MG63 (cell line): ENCODE measurements at regions not wholly inside any gene's neighbourhood (a gene's known extent, or its start where the extent isn't known, plus 50 kb on each side); places are given as distances from the start of the nearest gene placed in this dataset.
"Not testable (repeated sequence)": the region's sequence is repeated elsewhere in the genome, so short reads cannot be mapped to it uniquely, and the experiment has no call there.

ENCODE experiments used
- DNase-seq: peaks from one replicate; pipeline ENCODE4 v3.0.0-alpha.2; 2020
- H3K27me3 ChIP-seq: fragments of 250-450 bp; sonication (Bioruptor Pico); 2 replicates; pipeline ENCODE4 v1.5.1; 2020; ENCODE audit warnings: mild to moderate bottlenecking, moderate library complexity
- H3K36me3 ChIP-seq: fragments of 250-450 bp; sonication (Bioruptor Pico); 2 replicates; pipeline ENCODE4 v1.5.1; 2020; ENCODE audit warnings: mild to moderate bottlenecking, moderate library complexity
- H3K4me3 ChIP-seq: fragments of 250-450 bp; sonication (Bioruptor Pico); 2 replicates; pipeline ENCODE4 v1.5.1; 2020; ENCODE audit warnings: mild to moderate bottlenecking, moderate library complexity
- H3K9me3 ChIP-seq: fragments of 250-450 bp; sonication (Bioruptor Pico); 2 replicates; pipeline ENCODE4 v1.5.1; 2020; ENCODE audit warnings: mild to moderate bottlenecking, moderate library complexity

DNA sequence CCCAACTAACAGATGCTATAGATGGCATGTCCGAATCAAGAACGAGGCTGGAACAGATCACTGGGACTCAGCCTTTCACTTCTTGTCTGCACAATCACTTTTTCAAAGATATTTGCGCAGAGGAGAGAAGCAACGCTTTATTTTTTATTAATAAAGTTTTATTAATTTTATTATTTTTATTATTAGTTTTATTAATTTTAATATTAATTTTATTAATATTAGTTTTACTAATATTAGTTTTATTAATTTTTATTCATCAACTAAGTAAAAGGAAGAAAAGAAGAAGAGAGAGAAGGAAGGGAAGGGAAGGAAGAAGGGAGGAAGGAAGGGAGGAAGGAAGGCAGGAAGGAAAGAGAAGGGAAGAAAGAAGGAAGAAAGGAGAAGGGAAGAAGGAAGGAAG is 236.4 kb upstream of the HHIP start:
- Histone ChIP-seq H3K36me3 (no peaks in the 10 kb centered on the region), H3K9me3 (no peaks in the 10 kb centered on the region), H3K4me3 (no peak overlapping the region), H3K27me3 (no peaks in the 10 kb centered on the region)
- no peak for DNase-seq

DNA sequence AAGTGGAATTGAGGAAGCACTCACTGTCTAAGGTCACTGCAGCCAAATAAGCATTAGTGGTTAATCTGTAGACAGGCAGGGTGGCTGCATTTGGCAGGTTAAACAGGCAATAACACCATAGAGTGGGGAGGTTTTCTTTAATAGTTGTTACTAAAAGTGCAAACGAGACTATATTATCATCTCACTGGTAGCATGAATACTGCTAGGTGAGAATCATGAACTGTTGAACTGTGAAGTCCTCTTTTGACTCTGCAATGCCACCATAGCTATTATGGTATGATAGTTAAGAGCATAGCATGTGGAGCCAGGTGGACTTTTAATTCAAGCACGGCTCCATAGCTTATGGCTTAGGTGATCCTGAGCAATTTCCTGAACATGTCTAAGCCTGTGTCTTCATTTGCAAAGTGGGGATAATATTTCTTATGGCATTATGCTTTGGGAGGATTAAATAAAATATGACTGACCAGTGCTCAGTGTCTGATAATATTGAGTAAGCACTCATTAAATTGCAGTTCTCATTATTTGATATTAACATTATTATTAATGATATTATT is 235.6 kb upstream of the HHIP start:
- Histone ChIP-seq H3K36me3 (no peaks in the 10 kb centered on the region), H3K27me3 (no peaks in the 10 kb centered on the region), H3K4me3 (no peak overlapping the region), H3K9me3 (no peaks in the 10 kb centered on the region)
- DNase-seq: no peak

DNA sequence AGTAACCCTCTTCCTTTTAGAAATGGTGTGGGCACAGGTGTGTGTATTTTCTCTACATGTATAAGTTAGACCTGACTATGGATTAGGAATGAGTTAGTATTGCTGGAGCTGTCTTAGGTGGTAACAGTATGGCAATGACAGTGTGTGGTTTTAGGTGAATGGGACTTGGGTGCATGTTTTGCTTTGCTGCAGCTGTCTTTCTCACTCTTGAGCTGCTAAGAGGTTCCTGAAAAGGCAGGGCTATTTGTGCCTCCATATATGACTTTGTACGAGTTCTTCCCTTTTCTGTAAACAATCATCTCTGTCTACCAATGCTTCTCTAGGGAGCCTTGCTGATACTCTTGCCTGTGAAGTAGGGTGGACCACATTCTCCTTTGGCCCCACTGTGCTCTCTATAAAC is 234.8 kb upstream of the HHIP start:
- no peak for DNase-seq
- Histone ChIP-seq H3K4me3 (no peak overlapping the region), H3K9me3 (no peaks in the 10 kb centered on the region), H3K27me3 (no peaks in the 10 kb centered on the region), H3K36me3 (no peaks in the 10 kb centered on the region)

DNA sequence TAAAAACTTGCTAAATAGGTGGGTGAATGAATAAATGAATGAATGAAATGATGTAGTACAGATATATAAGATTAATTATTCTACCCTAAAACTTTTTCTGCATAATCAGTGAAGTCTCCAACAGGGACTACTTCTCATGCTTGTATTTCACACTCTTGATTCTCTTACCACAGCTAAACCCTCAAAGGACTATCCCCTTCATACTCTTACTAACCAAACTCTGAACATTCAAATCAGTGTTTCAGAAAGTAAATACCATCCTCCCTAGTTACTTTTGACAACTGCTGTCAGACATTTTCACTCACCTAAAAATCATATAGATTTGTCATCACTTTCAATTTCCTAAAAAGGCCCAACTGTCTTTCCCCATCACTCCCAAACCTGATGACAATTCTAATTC is 234.3 kb upstream of the HHIP start:
- Histone ChIP-seq H3K36me3 (no peaks in the 10 kb centered on the region), H3K4me3 (no peak overlapping the region), H3K9me3 (no peaks in the 10 kb centered on the region), H3K27me3 (no peaks in the 10 kb centered on the region)
- no peak for DNase-seq

DNA sequence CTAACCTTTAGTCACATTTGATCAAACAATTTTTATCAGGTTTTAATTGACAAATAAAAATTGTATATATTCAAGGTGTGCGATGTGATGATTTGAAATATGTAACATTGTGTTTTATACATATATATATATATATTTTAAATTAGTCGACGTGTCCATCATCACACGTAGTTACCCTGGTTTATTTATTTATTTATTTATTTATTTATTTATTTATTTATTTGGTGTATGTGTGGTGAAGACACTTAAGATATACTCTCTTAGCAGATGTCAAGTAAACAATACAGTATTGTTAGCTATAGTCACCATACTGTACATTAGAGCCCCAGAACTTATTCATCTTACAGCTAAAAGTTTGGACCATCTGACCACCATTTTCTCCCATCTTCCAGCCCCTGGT is 224.9 kb upstream of the HHIP start:
- Histone ChIP-seq H3K9me3 (no peaks in the 10 kb centered on the region), H3K4me3 (no peak overlapping the region), H3K36me3 (no peaks in the 10 kb centered on the region), H3K27me3 (no peaks in the 10 kb centered on the region)
- no peak for DNase-seq

- H3K27me3 ChIP-seq: no peaks in the 10 kb centered on the region
- H3K9me3 ChIP-seq: no peaks in the 10 kb centered on the region
- H3K4me3 ChIP-seq: no peak overlapping the region
- no peaks in the 10 kb centered on the region for H3K36me3 ChIP-seq
- no peak for DNase-seq
These were observed 224.0 kb upstream of the HHIP start for GRCh38 chr4:144421839-144422565.

DNA sequence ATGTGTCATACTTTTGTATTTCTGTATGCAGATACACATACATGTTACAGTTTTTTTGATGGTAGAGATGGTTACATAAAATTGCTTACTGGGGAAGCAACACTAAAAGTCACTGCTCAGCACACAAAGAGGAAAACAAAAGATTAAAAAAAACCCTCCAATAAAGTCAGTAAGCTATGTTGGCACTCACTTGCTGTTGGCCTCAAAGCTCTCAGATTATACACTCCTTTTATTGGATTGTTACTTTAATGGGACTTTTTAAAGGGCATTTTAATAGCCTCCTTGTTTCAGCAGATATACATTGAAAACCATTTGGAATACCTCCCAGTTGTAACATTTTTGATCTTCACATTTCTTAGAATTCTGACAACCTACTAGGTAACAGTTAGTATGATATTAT is 222.0 kb upstream of the HHIP start:
- H3K9me3 ChIP-seq: no peaks in the 10 kb centered on the region
- H3K27me3 ChIP-seq: no peaks in the 10 kb centered on the region
- H3K36me3 ChIP-seq: no peaks in the 10 kb centered on the region
- no peak for DNase-seq
- H3K4me3 ChIP-seq: no peak overlapping the region

DNA sequence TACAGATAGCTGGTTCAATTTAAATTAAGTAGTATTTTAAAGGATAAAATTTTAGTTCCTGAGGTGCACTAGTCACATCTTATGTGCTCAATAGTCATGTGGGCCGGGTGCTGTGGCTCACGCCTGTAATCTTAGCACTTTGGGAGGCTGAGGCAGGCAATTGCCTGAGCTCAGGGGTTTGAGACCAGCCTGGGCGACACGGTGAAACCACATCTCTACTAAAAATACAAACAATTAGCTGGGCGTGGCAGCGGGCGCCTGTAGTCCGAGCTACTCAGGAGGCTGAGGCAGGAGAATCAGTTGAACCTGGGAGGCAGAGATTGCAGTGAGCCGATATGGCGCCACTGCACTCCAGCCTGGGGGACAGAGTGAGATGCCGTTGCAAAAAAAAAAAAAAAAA is 219.9 kb upstream of the HHIP start:
- not testable (repeated sequence) for H3K9me3 ChIP-seq, H3K4me3 ChIP-seq, H3K36me3 ChIP-seq, DNase-seq, H3K27me3 ChIP-seq

- H3K36me3 ChIP-seq: no peaks in the 10 kb centered on the region
- no peak overlapping the region for H3K4me3 ChIP-seq
- no peak for DNase-seq
- H3K27me3 ChIP-seq: no peaks in the 10 kb centered on the region
- H3K9me3 ChIP-seq: no peaks in the 10 kb centered on the region
These were observed 203.2 kb upstream of the HHIP start for GRCh38 chr4:144442713-144443112.

GRCh38 chr4:144449611-144450010 is 196.3 kb upstream of the HHIP start:
- H3K9me3 ChIP-seq: no peaks in the 10 kb centered on the region
- H3K36me3 ChIP-seq: no peaks in the 10 kb centered on the region
- H3K27me3 ChIP-seq: no peaks in the 10 kb centered on the region
- peak; percentile 61 for DNase-seq
- H3K4me3 ChIP-seq: no peak overlapping the region

DNA sequence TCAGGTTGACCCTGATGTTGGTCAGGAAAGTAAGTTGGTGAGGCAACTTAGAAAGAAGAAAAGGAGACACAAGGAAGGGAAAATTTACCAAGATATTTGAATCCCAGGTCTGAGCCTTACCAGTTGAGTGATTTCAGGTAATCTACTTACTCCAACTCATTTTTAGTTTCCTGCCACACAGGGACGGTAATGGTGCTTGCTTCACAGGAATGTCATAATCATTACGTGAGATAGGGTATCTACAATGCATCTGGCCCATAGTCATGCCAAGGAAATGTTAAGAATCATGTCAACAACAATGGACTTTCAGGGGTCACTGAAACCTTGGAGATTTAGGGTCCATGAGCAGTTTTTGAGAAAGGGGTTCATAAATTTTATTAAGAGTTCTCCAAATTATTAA is 195.4 kb upstream of the HHIP start:
- Histone ChIP-seq H3K9me3 (no peaks in the 10 kb centered on the region), H3K4me3 (no peak overlapping the region), H3K36me3 (no peaks in the 10 kb centered on the region), H3K27me3 (no peaks in the 10 kb centered on the region)
- DNase-seq: no peak

GRCh38 chr4:144451766-144452450 is 194.0 kb upstream of the HHIP start:
- no peak for DNase-seq
- Histone ChIP-seq H3K36me3 (no peaks in the 10 kb centered on the region), H3K9me3 (no peaks in the 10 kb centered on the region), H3K4me3 (no peak overlapping the region), H3K27me3 (no peaks in the 10 kb centered on the region)

DNA sequence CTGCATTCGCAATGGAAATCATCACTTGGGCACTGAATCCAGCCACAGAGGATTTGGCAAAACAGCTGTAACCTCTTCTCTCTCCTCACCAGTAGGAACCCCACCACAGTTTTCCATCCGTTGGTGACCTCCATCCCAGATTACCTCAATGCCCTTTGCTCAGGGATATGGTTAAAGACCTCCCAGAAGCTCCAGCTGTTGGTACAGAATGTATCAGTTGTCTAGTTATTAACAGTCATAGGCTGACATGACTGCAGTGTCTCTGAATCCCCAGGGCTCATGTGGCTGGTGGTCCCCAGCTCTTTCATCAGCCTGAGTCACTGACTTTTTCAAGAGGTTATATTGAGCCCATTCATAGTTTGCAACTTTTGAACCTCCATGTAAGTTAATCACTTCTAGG is 189.8 kb upstream of the HHIP start:
- DNase-seq: no peak
- H3K4me3 ChIP-seq: no peak overlapping the region
- no peaks in the 10 kb centered on the region for H3K9me3 ChIP-seq
- no peaks in the 10 kb centered on the region for H3K27me3 ChIP-seq
- no peaks in the 10 kb centered on the region for H3K36me3 ChIP-seq

DNA sequence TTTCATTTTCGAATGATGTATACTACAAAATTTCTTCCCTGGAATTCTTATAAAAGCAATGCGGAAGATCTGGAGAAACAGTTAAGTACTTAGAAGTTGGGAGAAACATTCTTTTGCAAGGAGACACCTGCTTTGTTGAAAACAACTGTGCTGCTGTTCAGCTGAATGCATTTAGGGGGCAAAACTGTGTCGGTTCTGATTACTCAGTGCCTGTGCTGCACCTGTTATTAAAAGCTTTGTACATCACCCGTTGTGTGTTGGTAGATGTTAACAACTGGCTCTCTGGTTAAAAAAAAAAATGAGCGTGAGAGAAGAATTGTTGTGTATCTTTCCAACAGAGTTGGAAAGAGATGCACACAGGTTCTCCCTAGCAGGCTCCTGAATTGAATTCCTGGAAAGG is 184.1 kb upstream of the HHIP start:
- no peak for DNase-seq
- no peak overlapping the region for H3K4me3 ChIP-seq
- no peaks in the 10 kb centered on the region for H3K27me3 ChIP-seq
- H3K36me3 ChIP-seq: no peaks in the 10 kb centered on the region
- H3K9me3 ChIP-seq: no peaks in the 10 kb centered on the region

DNA sequence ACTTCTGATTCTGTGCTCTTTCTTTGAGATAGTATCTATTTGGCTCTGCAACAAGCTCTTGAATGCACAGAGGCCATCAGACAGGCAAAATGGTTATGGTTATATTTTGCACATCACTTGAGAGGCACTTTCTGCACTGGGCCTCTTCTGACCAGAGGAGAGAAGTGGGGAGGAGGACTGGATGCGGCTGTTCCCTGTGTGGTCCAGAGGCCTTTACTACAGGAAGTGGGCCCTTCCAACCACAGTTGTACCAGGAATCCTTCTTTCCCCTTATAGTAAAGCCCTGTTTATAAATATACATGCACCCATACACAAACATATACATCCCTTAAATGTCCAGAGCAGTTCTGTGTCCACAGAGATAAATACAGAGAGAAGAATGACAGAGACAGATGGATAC is 182.7 kb upstream of the HHIP start:
- DNase-seq: no peak

DNA sequence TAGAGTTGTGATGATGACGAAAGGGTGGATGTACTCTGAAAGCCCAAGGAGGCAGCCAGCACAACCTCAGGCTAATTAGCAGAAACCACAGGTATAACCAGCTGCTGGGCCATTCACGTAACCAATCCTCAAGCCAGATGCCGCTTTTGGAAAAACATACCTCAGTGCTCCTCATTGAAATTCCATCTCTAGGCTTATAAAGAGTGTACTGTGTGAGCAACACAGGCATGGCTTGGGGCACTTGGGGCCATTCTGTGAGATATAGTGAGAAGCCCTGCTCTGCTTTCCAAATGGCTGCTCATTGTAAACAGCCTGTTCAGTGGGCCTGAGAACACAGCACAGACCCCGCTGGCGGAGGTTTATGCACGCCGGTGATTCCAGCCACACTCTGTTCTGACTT is 182.1 kb upstream of the HHIP start:
- Histone ChIP-seq H3K4me3 (no peak overlapping the region), H3K9me3 (no peaks in the 10 kb centered on the region), H3K36me3 (no peaks in the 10 kb centered on the region), H3K27me3 (no peaks in the 10 kb centered on the region)
- DNase-seq: no peak

More for the DNA sequence above, 182.7 kb upstream of the HHIP start:
- Histone ChIP-seq H3K9me3 (no peaks in the 10 kb centered on the region), H3K4me3 (no peak overlapping the region), H3K27me3 (no peaks in the 10 kb centered on the region), H3K36me3 (no peaks in the 10 kb centered on the region)

GRCh38 chr4:144465546-144465945 is 180.4 kb upstream of the HHIP start:
- no peaks in the 10 kb centered on the region for H3K36me3 ChIP-seq
- H3K27me3 ChIP-seq: no peaks in the 10 kb centered on the region
- H3K9me3 ChIP-seq: no peaks in the 10 kb centered on the region
- no peak for DNase-seq
- no peak overlapping the region for H3K4me3 ChIP-seq

DNA sequence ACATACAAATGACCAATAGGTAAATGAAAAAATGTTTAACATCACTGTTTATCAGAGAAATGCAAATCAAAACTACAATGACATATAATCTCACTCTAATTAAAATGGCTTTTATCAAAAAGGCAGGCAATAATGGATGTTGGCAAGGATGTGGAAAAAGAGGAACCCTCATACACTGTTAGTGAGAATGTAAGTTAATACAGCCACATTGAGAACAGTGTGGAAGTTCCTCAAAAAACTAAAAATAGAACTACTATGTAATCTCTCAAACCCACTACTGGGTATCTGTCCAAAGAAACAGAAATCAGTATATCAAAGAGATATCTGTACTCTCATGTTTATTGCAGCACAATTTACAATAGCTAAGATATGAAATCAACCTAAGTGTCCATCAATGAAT is 165.9 kb upstream of the HHIP start:
- DNase-seq: no peak
- no peaks in the 10 kb centered on the region for H3K9me3 ChIP-seq
- no peaks in the 10 kb centered on the region for H3K27me3 ChIP-seq
- no peaks in the 10 kb centered on the region for H3K36me3 ChIP-seq
- no peak overlapping the region for H3K4me3 ChIP-seq
